Testis (tissue), 2 donors: ENCODE measurements at regions not wholly inside any gene's neighbourhood (a gene's known extent, or its start where the extent isn't known, plus 50 kb on each side); places are given as distances from the start of the nearest gene placed in this dataset.

Source experiments
- CTCF ChIP-seq, 3 experiments: fragments of 450-650 bp in 2 of 3; fragments of 200-600 bp in 1 of 3; sonication (generic) in 1 of 3; IDR thresholded peaks; one replicate each; pipeline ENCODE4 v1.5.1; 2016 to 2019; ENCODE audit warnings: antibody characterized with exemption in 3 of 3, mild to moderate bottlenecking in 2 of 3, moderate library complexity in 1 of 3
- POLR2A ChIP-seq: fragments of 450-650 bp; IDR thresholded peaks from one replicate; pipeline ENCODE4 v1.6.1; 2017; ENCODE audit warnings: antibody characterized with exemption, mild to moderate bottlenecking, moderate library complexity

- TF ChIP-seq CTCF (IDR thresholded peaks at IDR 0.05) (no peak), POLR2A (no peak)
Measured at GRCh38 chr6:72464791-72465691, 156.8 kb upstream of the KCNQ5 start.
